ENCODE measurements at regions not wholly inside any gene's neighbourhood (a gene's known extent, or its start where the extent isn't known, plus 50 kb on each side); places are given as distances from the start of the nearest gene placed in this dataset.

DNA sequence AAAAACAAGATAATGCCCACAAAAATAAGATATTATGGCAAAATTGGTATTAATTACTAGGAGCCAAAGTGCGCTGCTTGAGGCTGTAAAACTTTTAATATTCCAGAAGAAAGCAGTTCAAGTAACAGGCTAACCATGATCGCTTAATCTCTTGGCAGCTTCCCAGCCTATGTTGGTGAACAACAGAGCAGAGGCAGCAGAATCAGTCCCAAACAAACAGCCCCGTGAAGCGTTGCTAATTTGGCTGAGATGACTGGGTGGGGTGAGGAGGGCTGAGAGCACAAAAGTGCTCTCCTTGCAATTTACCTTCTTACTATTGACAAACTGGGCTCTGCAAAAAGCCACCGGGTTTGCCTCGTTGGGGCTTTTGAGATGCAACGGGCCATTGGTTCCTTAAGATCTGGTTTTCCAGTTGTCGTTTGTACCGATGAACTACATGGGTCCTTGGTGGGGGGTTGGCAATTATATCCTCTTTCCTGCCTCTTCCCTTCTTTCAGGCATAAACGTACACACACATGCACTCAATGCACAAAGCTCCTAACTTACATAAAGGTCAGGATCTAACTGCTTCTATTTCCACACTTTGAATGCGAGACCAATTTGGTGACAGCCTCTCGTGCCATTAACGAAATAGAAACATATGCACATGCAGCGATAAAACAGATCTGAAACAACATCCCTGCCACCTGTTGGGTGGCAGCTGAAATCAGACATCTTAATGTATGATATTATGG, 407.6 kb upstream of the CADM1 start (continued):
- TF ChIP-seq, protein P1, sequence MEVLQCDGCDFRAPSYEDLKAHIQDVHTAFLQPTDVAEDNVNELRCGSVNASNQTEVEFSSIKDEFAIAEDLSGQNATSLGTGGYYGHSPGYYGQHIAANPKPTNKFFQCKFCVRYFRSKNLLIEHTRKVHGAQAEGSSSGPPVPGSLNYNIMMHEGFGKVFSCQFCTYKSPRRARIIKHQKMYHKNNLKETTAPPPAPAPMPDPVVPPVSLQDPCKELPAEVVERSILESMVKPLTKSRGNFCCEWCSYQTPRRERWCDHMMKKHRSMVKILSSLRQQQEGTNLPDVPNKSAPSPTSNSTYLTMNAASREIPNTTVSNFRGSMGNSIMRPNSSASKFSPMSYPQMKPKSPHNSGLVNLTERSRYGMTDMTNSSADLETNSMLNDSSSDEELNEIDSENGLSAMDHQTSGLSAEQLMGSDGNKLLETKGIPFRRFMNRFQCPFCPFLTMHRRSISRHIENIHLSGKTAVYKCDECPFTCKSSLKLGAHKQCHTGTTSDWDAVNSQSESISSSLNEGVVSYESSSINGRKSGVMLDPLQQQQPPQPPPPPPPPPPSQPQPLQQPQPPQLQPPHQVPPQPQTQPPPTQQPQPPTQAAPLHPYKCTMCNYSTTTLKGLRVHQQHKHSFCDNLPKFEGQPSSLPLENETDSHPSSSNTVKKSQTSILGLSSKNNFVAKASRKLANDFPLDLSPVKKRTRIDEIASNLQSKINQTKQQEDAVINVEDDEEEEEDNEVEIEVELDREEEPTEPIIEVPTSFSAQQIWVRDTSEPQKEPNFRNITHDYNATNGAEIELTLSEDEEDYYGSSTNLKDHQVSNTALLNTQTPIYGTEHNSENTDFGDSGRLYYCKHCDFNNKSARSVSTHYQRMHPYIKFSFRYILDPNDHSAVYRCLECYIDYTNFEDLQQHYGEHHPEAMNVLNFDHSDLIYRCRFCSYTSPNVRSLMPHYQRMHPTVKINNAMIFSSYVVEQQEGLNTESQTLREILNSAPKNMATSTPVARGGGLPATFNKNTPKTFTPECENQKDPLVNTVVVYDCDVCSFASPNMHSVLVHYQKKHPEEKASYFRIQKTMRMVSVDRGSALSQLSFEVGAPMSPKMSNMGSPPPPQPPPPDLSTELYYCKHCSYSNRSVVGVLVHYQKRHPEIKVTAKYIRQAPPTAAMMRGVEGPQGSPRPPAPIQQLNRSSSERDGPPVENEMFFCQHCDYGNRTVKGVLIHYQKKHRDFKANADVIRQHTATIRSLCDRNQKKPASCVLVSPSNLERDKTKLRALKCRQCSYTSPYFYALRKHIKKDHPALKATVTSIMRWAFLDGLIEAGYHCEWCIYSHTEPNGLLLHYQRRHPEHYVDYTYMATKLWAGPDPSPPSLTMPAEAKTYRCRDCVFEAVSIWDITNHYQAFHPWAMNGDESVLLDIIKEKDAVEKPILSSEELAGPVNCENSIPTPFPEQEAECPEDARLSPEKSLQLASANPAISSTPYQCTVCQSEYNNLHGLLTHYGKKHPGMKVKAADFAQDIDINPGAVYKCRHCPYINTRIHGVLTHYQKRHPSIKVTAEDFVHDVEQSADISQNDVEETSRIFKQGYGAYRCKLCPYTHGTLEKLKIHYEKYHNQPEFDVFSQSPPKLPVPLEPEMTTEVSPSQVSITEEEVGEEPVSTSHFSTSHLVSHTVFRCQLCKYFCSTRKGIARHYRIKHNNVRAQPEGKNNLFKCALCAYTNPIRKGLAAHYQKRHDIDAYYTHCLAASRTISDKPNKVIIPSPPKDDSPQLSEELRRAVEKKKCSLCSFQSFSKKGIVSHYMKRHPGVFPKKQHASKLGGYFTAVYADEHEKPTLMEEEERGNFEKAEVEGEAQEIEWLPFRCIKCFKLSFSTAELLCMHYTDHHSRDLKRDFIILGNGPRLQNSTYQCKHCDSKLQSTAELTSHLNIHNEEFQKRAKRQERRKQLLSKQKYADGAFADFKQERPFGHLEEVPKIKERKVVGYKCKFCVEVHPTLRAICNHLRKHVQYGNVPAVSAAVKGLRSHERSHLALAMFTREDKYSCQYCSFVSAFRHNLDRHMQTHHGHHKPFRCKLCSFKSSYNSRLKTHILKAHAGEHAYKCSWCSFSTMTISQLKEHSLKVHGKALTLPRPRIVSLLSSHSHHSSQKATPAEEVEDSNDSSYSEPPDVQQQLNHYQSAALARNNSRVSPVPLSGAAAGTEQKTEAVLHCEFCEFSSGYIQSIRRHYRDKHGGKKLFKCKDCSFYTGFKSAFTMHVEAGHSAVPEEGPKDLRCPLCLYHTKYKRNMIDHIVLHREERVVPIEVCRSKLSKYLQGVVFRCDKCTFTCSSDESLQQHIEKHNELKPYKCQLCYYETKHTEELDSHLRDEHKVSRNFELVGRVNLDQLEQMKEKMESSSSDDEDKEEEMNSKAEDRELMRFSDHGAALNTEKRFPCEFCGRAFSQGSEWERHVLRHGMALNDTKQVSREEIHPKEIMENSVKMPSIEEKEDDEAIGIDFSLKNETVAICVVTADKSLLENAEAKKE (CRISPR knock-in tag; IDR thresholded peaks at IDR 0.05), result no peak

DNA sequence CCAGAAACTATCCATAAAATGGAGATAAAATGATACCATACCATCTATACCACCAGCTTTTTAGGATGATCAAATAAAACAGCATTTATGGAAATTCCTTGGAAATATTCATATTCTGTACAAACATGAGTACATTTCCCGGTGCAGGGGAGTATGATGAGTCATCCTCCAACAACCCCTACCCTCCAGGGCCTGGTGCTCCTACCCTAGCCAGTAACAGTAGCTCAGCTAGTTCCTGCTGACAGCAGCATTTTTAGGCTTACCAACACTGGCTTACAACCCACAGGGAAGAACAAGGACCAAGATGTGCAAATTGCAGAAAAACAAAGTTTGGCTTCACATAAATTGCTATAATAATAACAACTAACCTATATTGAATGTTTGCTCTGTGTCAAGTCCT, 406.2 kb upstream of the CADM1 start:
- Mint-ChIP-seq H3K36me3 (ENCODE audit: low read depth) (no peaks in the 10 kb centered on the region), H3K4me1 (no peaks in the 10 kb centered on the region), H3K27me3 (ENCODE audit: insufficient read depth, low read depth, poor library complexity) (no peaks in the 10 kb centered on the region), H3K9me3 (no peaks in the 10 kb centered on the region), H3K27ac (no peak overlapping the region), H3K4me3 (no peak overlapping the region)
- H3K9me2 ChIP-seq (ENCODE audit: insufficient read depth), result 0 out of 2 replicates have a peak, but pooled peaks cover 4% of the 10 kb centered on the region
- H3K4me2 ChIP-seq, result no peak overlapping the region
- ATAC-seq, result no peak
- no peaks in the 10 kb centered on the region for H3F3A ChIP-seq (replicated peaks; ENCODE audit: low read depth)
- TF ChIP-seq ZNF114 (CRISPR knock-in tag; IDR thresholded peaks at IDR 0.05) (no peak), STAT1 (IDR thresholded peaks at IDR 0.05; ENCODE audit: unreplicated experiment) (no peak), JUNB (IDR thresholded peaks at IDR 0.05; ENCODE audit: unreplicated experiment) (no peak)
- H4K20me1 ChIP-seq (replicated peaks; ENCODE audit: insufficient read depth), result no peaks in the 10 kb centered on the region
- no peak overlapping the region for H2AFZ ChIP-seq
- no peaks in the 10 kb centered on the region for H3K36me3 ChIP-seq (ENCODE audit: insufficient read depth)
- H3K27ac ChIP-seq (ENCODE audit: low read depth), result no peak overlapping the region
- H3K27me3 ChIP-seq (ENCODE audit: insufficient read depth), result no peaks in the 10 kb centered on the region
- no peak for DNase-seq (ENCODE audit: low spot score)
- H3K4me3 ChIP-seq, result no peak overlapping the region
- no peaks in the 10 kb centered on the region for H3K79me2 ChIP-seq (replicated peaks; ENCODE audit: insufficient read depth)
- no peaks in the 10 kb centered on the region for H3K4me1 ChIP-seq (ENCODE audit: insufficient read depth)
